ENCODE measurements at regions not wholly inside any gene's neighbourhood (a gene's known extent, or its start where the extent isn't known, plus 50 kb on each side); places are given as distances from the start of the nearest gene placed in this dataset.

- no peak for TF ChIP-seq EZH2phosphoT487 (IDR thresholded peaks at IDR 0.05; ENCODE audit: low read depth, severe bottlenecking, unreplicated experiment)
- no peak for TF ChIP-seq CTCF (IDR thresholded peaks at IDR 0.05; ENCODE audit: poor library complexity)
These were observed 197.7 kb downstream of the CTH start for GRCh38 chr1:70608815-70609214.
